BE2C (cell line): ENCODE measurements at regions not wholly inside any gene's neighbourhood (a gene's known extent, or its start where the extent isn't known, plus 50 kb on each side); places are given as distances from the start of the nearest gene placed in this dataset.

Experiments used
- DNase-seq: peaks from one replicate; pipeline ENCODE4 v3.0.0-alpha.2; 2020
- H3K27me3 ChIP-seq: fragments of 250-450 bp; sonication (Bioruptor Pico); 2 replicates; pipeline ENCODE4 v1.5.1; 2020; ENCODE audit warnings: mild to moderate bottlenecking
- H3K36me3 ChIP-seq: fragments of 250-450 bp; sonication (Bioruptor Pico); 2 replicates; pipeline ENCODE4 v1.5.1; 2020; ENCODE audit warnings: mild to moderate bottlenecking
- H3K4me1 ChIP-seq: fragments of 250-450 bp; sonication (Bioruptor Pico); 2 replicates; pipeline ENCODE4 v1.5.1; 2020
- H3K4me3 ChIP-seq: 2 replicates; pipeline ENCODE4 v1.5.1; 2011; ENCODE audit warnings: low read depth, low read length
- H3K9me3 ChIP-seq: fragments of 250-450 bp; sonication (Bioruptor Pico); 2 replicates; pipeline ENCODE4 v1.5.1; 2020
- CTCF ChIP-seq: IDR thresholded peaks from 2 replicates; pipeline ENCODE4 v1.5.1; 2012; ENCODE audit warnings: mild to moderate bottlenecking, low read depth, low read length

DNA sequence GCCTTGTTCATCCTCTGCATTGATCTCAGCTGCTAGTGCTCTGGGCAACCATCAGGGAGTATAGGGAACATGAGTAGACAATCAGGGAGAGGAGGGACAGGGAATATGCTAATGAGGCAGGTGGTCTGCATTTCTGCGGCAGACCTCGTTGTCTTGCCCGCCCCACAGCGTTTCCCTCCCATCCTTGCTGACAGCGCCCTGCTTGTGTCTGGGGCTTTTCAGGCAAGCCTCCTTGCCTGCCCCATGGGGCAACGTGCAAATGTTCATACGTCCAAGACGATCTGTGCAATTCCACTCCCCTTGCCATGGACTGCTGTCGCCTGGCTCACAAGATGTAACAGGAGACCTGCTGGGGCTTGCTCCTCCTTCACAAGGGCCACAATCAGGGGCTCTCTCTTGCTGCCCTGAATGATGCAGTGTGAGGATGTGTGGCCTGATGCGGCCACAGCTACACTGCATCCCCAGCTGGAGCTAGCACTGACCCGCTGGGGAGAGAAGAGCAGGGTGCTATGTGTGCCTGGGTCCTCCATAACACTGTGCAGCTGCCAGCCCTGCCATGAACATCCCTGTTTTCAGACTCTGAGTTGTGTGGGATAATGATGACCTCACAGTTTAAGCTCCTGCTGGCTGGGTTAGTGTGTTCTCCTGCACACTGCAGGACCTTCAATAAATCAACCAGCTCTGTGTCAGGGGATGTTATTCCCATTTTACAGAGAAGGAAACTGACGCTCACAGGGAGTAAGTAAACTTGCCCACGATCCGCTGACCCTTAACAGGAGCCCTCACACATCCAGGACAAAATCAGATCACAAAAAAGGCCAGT lies 211.3 kb downstream of the KLF13 start:
- Histone ChIP-seq H3K9me3 (no peaks in the 10 kb centered on the region), H3K36me3 (no peaks in the 10 kb centered on the region), H3K27me3 (peaks cover 42% of the 10 kb centered on the region), H3K4me3 (no peak overlapping the region), H3K4me1 (no peaks in the 10 kb centered on the region)
- no peak for DNase-seq
- TF ChIP-seq CTCF: no peak

- no peak overlapping the region for H3K4me3 ChIP-seq
- TF ChIP-seq CTCF: no peak
- peaks cover 48% of the 10 kb centered on the region for H3K27me3 ChIP-seq
- H3K9me3 ChIP-seq: no peaks in the 10 kb centered on the region
- no peak for DNase-seq
- no peaks in the 10 kb centered on the region for H3K36me3 ChIP-seq
- H3K4me1 ChIP-seq: no peaks in the 10 kb centered on the region
Observed at GRCh38 chr15:31540633-31541032, 214.0 kb downstream of the KLF13 start.

DNA sequence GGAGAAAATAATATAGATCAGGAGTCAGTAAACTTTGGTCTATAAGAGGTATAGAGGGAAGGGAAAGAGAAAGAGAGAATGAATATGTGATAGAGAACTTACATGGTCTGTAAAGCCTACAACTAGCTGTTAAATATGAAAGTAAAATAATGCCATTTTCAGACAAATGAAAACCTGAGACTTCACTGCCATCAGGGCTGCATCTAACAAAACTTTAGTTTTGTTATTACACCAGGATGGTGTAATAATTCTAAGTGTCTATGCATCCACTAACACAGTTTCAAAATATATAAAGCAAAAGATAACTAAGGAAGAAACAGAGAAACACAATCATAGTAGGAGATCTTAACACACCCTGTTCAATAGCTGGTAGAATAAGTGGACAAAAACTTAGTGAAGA lies 217.7 kb downstream of the KLF13 start:
- no peaks in the 10 kb centered on the region for H3K4me1 ChIP-seq

GRCh38 chr15:31545257-31545656 lies 218.6 kb downstream of the KLF13 start:
- Histone ChIP-seq H3K36me3 (no peaks in the 10 kb centered on the region), H3K4me1 (no peaks in the 10 kb centered on the region), H3K4me3 (no peak overlapping the region), H3K9me3 (no peaks in the 10 kb centered on the region), H3K27me3 (peaks cover 32% of the 10 kb centered on the region)
- no peak for DNase-seq
- no peak for TF ChIP-seq CTCF

More for the DNA sequence above, 217.7 kb downstream of the KLF13 start:
- no peaks in the 10 kb centered on the region for H3K36me3 ChIP-seq
- H3K27me3 ChIP-seq: peaks cover 38% of the 10 kb centered on the region
- no peaks in the 10 kb centered on the region for H3K9me3 ChIP-seq
- H3K4me3 ChIP-seq: no peak overlapping the region
- no peak for TF ChIP-seq CTCF
- DNase-seq: no peak

DNA sequence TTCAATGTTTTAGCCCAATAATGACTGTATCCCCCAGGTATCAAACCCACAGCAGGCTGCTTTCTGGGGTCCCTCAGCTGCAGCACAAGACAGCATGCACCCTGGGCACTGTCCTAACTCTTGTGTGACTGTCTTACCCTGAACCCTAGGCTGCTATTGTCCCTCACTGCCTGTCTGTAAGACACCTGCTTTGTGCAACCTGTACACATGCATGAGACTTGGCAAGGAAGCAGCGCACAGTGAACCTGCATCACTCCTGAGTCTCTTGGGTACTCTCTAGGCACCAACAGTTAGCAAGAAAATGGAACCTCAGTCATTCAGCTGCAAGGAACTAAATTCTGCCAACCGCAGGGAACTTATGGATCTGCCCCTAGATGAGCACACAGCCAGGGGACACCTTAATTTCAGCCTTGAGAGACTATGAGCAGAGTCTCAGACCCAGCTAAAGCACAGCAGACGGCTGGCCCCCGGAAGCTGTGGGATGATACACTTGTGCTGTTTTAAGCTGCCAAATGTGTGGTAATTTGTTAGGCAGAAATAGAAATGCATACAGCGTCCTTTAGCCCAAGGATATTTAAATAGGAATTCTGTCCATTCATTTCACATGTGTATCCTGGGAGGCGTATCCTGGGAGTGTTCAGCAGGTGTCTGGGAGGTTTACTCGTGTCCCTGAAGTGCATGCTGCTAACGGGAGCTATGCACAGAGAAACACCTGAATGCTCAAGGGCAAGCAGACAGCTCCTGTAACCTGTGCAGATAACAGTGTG lies 223.8 kb downstream of the KLF13 start:
- Histone ChIP-seq H3K27me3 (peaks cover 4% of the 10 kb centered on the region), H3K36me3 (no peaks in the 10 kb centered on the region), H3K4me3 (no peak overlapping the region), H3K4me1 (no peaks in the 10 kb centered on the region), H3K9me3 (no peaks in the 10 kb centered on the region)
- DNase-seq: no peak
- no peak for TF ChIP-seq CTCF

DNA sequence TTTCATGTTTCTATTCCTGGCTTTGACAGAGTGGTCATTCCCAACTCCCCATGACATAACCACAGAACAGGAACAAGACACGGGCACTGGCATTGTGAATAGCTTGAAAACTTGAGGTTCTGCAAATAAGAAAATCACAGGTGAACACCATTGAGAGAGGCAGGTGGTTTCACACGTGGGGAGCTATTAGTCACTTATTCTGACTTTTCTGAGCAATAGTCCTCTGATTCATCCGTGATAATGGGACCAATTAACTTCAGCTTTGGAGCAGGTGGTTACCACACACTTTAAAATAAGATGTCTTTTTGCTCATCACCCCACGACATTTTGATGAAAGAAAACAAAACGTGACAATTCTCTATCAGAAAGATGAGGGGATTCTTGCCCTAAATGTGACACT lies 224.7 kb downstream of the KLF13 start:
- no peaks in the 10 kb centered on the region for H3K36me3 ChIP-seq

More for the DNA sequence above, 224.7 kb downstream of the KLF13 start:
- DNase-seq: no peak
- Histone ChIP-seq H3K9me3 (no peaks in the 10 kb centered on the region), H3K4me3 (no peak overlapping the region), H3K4me1 (no peaks in the 10 kb centered on the region), H3K27me3 (peaks cover 4% of the 10 kb centered on the region)
- TF ChIP-seq CTCF: no peak
